Calu3 (cell line): ENCODE measurements at regions not wholly inside any gene's neighbourhood (a gene's known extent, or its start where the extent isn't known, plus 50 kb on each side); places are given as distances from the start of the nearest gene placed in this dataset.
"Not testable (repeated sequence)": the region's sequence is repeated elsewhere in the genome, so short reads cannot be mapped to it uniquely, and the experiment has no call there.

ENCODE experiments used
- BruUV-seq: library from RNA; stranded (reverse); fragments of 400-500 nt; replicated peaks from 2 replicates; lab custom pipeline; 2021; lab: Mats Ljungman, UMichigan
- CTCF ChIA-PET: fragments of 300-600 bp; sonication (Branson Sonifier 250); formaldehyde crosslinking; loops from one replicate; lab custom pipeline; 2022; ENCODE audit warnings: antibody characterized with exemption; lab: Charles Lee
- DNase-seq: peaks from one replicate; pipeline ENCODE4 v3.0.0; 2022
- H3K27ac Mint-ChIP-seq: one replicate; pipeline ENCODE4 v1.8.0; 2022; ENCODE audit warnings: mixed read lengths; ENCODE audit not compliant: unreplicated experiment
- H3K27me3 Mint-ChIP-seq: one replicate; pipeline ENCODE4 v1.8.0; 2022; ENCODE audit warnings: mixed read lengths; ENCODE audit not compliant: unreplicated experiment
- H3K36me3 Mint-ChIP-seq: one replicate; pipeline ENCODE4 v1.8.0; 2022; ENCODE audit warnings: mild to moderate bottlenecking, moderate library complexity, mixed read lengths; ENCODE audit not compliant: insufficient read depth, unreplicated experiment
- H3K4me1 Mint-ChIP-seq: one replicate; pipeline ENCODE4 v1.8.0; 2022; ENCODE audit warnings: mild to moderate bottlenecking, low read depth, mixed read lengths; ENCODE audit not compliant: unreplicated experiment
- H3K4me3 Mint-ChIP-seq: one replicate; pipeline ENCODE4 v1.8.0; 2022; ENCODE audit warnings: mild to moderate bottlenecking, low read depth, moderate library complexity, mixed read lengths; ENCODE audit not compliant: unreplicated experiment
- H3K9me3 Mint-ChIP-seq: one replicate; pipeline ENCODE4 v1.8.0; 2022; ENCODE audit warnings: low read depth, mixed read lengths; ENCODE audit not compliant: unreplicated experiment
- CTCF ChIP-seq: fragments of 200-600 bp; IDR thresholded peaks from one replicate; pipeline ENCODE4 v1.8.0; 2022; ENCODE audit warnings: antibody characterized with exemption; ENCODE audit not compliant: unreplicated experiment
- intact Hi-C: fragments of 100-400 bp; cut with micrococcal nuclease; formaldehyde crosslinking; loops from one replicate; pipeline ENCODE4 v1.10.0; 2022; ENCODE audit not compliant: unreplicated experiment

GRCh38 chr1:166395729-166396128, 228.9 kb upstream of the FAM78B start:
- Mint-ChIP-seq H3K4me3 (no peak overlapping the region), H3K36me3 (no peaks in the 10 kb centered on the region), H3K27ac (no peak overlapping the region), H3K4me1 (no peaks in the 10 kb centered on the region), H3K27me3 (peaks cover 13% of the 10 kb centered on the region), H3K9me3 (no peaks in the 10 kb centered on the region)
- intact Hi-C loops = no loop called here
- TF ChIP-seq CTCF = no peak
- CTCF ChIA-PET = no interaction called here
- no peak for DNase-seq
- BruUV-seq = no TSS peak

- intact Hi-C loops, CTCF ChIA-PET, BruUV-seq, H3K27ac Mint-ChIP-seq, H3K4me1 Mint-ChIP-seq, H3K36me3 Mint-ChIP-seq, DNase-seq, H3K4me3 Mint-ChIP-seq, H3K9me3 Mint-ChIP-seq: not testable (repeated sequence)
- peaks cover 13% of the 10 kb centered on the region for H3K27me3 Mint-ChIP-seq
Observed at GRCh38 chr1:166409253-166410082, 242.7 kb upstream of the FAM78B start.

- Mint-ChIP-seq H3K4me1 (no peaks in the 10 kb centered on the region), H3K27me3 (peaks cover 13% of the 10 kb centered on the region), H3K4me3 (no peak overlapping the region), H3K27ac (no peak overlapping the region), H3K36me3 (no peaks in the 10 kb centered on the region), H3K9me3 (peaks cover 5% of the 10 kb centered on the region)
- DNase-seq = no peak
- intact Hi-C loops = no loop called here
- CTCF ChIA-PET = no interaction called here
- BruUV-seq = no TSS peak
- no peak for TF ChIP-seq CTCF
Observed at GRCh38 chr1:166410083-166410385, 243.2 kb upstream of the FAM78B start.

GRCh38 chr1:166416831-166417230, 250.0 kb upstream of the FAM78B start:
- CTCF ChIA-PET, DNase-seq, H3K27ac Mint-ChIP-seq, H3K27me3 Mint-ChIP-seq, BruUV-seq, intact Hi-C loops, H3K9me3 Mint-ChIP-seq, H3K36me3 Mint-ChIP-seq, H3K4me1 Mint-ChIP-seq, H3K4me3 Mint-ChIP-seq: not testable (repeated sequence)

- Mint-ChIP-seq H3K9me3 (peaks cover 5% of the 10 kb centered on the region), H3K27ac (no peak overlapping the region), H3K4me3 (no peak overlapping the region), H3K36me3 (no peaks in the 10 kb centered on the region), H3K4me1 (no peaks in the 10 kb centered on the region), H3K27me3 (no peaks in the 10 kb centered on the region)
- BruUV-seq = no TSS peak
- CTCF ChIA-PET = no interaction called here
- no peak for DNase-seq
- intact Hi-C loops = no loop called here
- TF ChIP-seq CTCF = no peak
Observed at GRCh38 chr1:166418344-166418933, 251.6 kb upstream of the FAM78B start.

- DNase-seq, BruUV-seq, H3K27me3 Mint-ChIP-seq, CTCF ChIA-PET, H3K36me3 Mint-ChIP-seq, H3K27ac Mint-ChIP-seq, H3K4me3 Mint-ChIP-seq, H3K9me3 Mint-ChIP-seq, H3K4me1 Mint-ChIP-seq, intact Hi-C loops: not testable (repeated sequence)
Observed at GRCh38 chr1:166422586-166422985, 255.8 kb upstream of the FAM78B start.
